GM19372 (cell line): ENCODE measurements at regions not wholly inside any gene's neighbourhood (a gene's known extent, or its start where the extent isn't known, plus 50 kb on each side); places are given as distances from the start of the nearest gene placed in this dataset.

Experiments used
- ATAC-seq: cut with Tn5 transposase; IDR thresholded peaks from one replicate; pipeline ENCODE4 v1.9.1; 2021; ENCODE audit warnings: mild to moderate bottlenecking, low read depth, moderate library complexity; ENCODE audit not compliant: unreplicated experiment

DNA sequence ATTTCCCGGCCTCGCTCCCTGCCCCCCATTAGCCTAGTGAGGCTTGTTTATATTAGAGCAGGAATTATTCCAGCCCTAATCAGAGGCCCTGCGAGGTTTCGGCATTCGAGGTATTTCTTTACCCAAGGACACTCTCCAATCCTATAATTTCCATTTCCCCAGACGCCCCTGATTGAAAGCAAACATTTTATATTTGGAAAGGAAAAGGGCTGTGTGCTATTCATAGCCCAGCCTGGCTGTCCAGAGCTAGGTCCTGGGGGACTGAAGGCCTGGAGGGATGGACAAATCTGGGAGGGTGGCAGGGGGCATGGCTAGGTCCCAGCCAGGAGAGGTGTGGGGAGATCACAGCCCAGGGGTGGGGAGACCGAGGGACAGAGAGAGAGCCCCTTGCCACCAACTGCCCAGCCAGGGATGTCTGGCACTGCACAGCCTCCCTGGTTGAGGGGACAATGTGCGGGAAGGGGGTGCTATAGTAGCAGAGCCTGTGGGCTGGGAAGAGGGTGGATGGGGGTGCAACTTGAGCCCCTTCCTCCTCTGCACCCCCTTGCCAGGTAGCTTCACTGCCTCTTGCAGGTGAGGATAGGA, 125.1 kb downstream of the BARX1 start:
- ATAC-seq: no peak

- no peak for ATAC-seq
These were observed 125.7 kb downstream of the BARX1 start for GRCh38 chr9:93829271-93830011.

- no peak for ATAC-seq
These were observed 126.6 kb downstream of the BARX1 start for GRCh38 chr9:93828331-93829097.

GRCh38 chr9:93827545-93828330, 127.4 kb downstream of the BARX1 start:
- ATAC-seq: peak; percentile 71

DNA sequence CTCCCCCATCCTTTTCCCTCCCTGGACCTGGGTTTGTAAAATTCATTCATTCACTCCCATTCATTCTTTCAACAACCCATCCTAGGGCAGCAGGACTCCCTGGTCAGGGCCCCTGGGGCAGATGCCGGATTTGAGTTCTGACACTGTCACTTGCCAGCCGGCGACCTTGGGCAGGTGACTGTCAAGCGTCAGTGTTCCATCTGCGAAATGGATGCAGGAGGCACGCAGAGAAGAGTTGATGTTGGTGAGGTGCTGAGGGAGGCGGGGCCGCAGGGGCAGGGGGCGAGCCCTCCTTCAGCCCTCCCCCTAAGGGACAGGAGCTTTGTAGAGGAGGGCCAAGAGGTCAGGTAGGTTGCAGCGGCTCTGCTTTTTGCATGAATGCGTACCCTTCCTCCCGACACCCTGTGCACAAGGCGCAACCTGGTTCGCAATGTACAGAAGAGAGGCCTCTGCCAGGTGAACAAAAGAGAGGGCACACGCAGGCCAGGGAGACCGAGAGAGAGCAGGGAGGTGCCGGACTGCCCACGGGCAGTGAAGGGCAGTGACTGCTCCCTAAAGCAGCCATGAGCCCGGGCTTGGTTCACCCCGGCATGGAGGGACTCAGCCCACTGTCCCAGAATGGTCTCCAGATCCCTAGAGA, 128.1 kb downstream of the BARX1 start:
- ATAC-seq: no peak

DNA sequence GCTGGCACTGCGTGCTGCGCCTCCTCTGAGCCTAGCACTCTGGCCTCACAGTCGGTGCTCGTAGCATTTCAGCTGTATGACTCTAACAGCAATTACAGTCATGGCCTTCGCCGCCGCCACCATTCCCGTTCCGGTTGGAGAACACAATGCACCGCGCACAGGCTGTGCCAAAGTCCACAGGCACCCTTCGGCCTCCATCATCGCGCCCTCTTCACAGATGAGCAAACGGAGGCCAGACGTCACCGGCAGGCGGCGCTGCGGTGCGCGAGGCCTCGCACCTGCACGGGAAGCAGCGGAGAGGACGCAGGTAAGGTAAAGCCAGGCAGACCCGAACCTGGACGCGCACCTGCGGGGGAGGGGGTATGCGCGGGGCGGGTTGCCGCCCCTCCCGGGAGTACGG, 128.9 kb downstream of the BARX1 start:
- ATAC-seq: no peak

DNA sequence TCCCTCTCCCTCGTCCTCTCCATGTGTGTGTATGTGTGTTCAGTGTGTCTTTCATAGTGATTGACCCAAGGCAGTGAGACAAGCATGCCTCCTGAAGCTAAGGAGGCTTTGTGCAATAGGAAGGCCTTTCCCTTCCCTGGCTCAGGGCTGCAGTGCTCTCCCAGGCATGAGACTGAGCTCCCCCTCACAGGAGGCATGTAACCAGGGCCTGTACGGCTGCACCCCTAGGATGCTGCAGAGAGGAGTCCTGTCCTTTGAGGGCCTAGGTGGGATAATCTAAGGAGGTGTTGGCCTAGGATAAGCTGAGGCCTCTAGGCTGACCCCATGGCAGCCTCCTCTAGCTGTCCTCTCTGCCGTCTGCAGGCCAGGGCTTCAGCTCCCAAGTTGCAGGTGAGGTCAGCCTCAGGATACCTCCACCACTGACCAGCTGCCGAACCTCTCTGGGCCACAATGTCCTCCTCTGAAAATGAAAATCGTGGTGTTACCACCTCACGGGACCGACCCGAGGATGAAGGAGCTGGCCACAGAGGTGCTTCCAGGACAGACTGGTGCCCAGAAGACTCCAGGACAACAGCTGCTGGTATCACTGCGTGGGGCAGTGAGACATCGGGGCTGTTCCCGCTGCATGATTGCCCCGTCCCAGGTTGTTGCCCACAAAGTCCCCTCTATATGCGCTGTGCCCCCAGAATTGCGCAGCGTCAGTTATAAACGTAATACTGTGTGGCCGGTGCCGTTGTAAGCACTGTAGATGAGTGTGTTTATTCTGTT, 129.6 kb downstream of the BARX1 start:
- no peak for ATAC-seq

DNA sequence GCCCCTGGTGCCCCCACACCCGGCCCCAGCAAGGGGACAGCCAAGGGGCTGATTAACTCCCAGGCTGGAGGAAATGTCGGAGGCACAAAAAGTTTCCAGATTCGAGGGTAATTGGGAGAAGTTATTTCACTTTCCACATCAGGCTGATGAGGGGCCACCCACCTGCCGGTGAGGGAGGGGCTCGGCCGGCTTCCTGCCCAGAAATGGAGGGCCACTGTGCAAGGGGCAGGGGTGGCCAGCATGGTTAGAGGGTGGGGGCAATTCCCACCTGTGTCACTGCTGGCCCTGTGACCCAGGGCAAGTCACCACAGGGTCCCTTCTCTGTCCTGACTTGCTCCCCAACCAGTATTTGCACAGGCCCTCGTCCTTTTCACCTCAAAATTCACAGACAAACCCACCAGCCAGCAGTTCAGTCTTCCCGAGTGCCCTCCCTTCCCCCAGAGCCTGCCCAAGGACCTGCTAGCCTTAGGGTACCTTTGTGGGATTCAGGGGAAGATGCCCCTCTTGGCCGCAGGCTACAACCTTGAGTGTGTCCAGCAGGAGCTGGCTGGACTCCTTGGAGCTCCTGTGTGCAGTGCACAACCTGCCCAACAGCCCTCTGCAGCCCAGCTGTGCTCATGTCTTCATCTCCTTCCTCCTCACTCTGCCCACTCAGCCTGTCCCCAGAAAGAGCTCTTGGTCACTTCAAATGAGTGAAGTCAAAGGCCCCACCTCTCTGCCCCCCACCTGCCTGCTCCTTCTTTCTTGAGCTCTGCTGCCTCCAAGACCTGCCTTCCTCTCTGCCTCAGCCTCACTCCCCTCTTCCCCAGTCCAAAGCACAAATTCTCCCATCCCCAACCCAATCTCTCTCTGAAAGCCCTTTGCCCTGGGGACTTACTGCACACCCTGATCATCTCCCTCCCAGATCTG, 130.5 kb downstream of the BARX1 start:
- ATAC-seq: no peak

DNA sequence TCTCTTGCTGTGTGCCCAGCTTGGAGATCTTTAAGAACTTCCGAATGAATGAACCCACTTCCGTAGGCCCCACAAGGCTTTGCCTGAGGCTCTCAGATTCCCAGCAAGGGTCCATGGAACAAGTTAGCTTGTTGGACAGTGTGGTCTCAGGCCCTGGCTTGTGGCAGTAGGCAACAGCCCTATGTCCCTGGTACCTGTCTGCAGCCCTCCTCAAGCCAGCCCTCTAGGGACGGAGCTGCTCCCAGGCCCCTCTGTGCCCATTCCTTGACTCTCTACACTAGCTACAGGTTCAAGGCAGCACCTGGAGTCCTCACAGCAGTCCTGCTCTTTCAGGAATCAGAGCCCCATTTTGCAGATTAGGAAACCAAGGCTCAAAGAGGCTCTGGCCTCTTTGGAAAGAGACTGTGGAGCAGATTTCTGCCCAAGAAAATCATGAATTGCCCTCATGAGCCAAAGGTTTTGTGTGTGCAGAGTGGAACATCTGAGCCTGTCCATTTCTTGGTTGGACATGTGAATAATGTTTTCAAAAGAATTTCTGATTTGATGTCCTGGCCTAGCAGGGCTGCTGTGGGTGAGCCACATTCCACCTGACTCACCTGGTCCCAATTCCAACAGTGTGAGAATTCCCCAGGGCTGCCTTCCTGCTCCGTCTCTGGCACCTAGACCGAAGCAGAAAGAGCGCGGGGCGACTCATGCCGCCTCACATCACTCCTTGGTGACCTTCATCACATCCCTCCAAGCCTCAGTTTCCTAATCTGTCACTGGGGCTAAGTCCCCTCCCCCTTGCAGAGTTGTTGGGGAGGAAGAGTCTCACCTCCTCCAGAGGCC, 131.7 kb downstream of the BARX1 start:
- ATAC-seq: no peak

DNA sequence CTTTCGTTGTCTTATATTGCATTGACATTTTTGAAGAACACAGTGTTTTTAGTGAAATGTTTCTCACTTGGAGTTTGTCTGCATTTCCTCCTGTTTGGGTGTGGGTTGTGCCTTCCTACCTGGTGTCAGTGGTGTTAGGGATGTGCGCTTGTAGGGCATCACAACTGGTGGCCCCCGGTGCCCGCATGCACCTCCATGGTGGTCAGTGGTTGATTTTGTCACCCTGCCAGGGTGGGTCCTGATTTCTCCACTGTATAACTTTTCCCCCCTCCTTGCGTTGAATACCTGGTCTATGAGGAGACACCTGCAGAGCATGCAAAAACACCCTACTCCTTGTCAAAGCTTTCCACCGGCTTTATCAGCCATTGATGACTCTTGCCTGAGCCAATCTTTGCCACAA, 132.9 kb downstream of the BARX1 start:
- no peak for ATAC-seq

DNA sequence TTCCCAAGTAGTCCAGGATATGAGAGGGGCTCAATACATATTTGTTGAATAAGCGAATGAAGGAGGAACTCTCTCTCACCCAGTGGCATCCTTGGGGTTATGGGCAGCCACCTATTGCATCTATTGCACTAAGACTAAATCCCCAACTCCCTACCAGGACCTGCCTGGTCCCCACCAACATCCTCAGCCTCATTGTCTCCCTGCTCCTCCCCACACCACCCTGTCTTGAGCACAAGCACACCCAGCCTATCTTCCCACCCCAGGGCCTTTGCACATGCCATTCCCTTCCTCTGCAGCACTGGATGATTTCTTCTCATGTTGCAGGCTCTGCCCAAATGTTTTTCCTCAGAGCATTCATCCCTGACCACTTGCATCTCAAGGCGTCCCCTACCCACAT, 133.8 kb downstream of the BARX1 start:
- no peak for ATAC-seq

GRCh38 chr9:93820667-93821306, 134.4 kb downstream of the BARX1 start:
- no peak for ATAC-seq

DNA sequence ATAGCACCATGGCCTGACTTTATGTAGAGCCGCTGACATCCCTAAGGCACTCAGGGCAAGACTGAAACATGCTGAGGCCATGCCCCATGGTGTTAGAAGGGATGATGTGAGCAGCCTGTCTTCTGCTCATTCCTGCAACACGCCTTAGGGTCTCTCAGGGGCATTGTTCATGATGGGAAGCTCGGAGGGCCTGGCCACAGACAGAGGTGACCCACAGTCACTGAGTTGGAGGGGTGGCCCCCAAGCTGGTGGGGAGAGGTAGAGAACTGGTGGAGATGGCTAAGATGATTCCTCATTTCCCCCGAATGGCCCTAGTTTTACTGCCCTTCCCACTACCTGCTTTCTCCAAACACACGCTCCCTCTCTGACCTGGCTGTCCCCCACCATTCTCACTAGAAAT, 135.2 kb downstream of the BARX1 start:
- ATAC-seq: no peak

GRCh38 chr9:93818827-93819472, 136.2 kb downstream of the BARX1 start:
- ATAC-seq: no peak

DNA sequence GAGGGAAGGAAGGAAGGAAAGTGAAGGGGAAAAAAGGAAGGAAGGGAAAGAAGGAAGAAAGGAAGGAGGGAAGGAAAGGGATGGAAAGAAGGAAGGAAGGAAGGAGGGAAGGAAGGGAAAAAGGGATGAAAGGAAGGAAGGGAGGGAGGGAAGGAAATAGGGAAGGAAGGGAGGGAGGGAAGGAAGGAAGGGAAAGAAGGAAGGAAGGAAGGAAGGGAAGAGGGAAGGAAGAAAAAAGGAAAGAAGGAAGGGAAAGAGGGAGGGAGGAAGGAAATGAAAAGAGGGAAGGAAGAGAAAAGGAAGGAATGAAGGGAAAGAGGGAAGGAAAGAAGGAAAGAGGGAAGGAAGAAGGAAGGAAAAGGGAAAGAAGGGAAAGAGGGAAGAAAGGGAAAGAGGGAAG, 136.9 kb downstream of the BARX1 start:
- ATAC-seq: no peak

- no peak for ATAC-seq
These were observed 139.5 kb downstream of the BARX1 start for GRCh38 chr9:93815677-93816076.

DNA sequence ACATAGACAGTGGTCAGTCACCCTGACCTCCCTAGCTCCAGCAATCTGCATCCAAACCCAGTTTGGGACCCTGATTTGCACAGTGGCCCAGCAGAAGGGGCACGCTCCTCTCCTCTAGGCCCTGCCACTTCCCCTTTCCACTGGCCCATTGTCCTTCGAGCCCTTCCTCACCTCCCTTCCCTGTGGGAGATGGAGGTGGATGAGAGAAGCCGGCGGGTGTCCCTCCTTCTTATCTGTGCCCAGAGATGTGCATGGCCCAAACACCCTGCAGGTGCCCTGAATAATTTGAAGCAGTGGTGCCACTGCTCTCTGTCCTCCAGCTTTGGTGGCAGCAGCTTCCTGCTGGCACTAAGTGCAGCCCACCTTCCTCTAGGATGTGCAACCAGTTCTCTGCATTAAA, 140.0 kb downstream of the BARX1 start:
- no peak for ATAC-seq
